Stomach (tissue), 8 donors: ENCODE measurements at regions not wholly inside any gene's neighbourhood (a gene's known extent, or its start where the extent isn't known, plus 50 kb on each side); places are given as distances from the start of the nearest gene placed in this dataset.
A peak's percentile ranks its signal among the peaks of the same experiment; 100 is the strongest.
"Not testable (repeated sequence)": the region's sequence is repeated elsewhere in the genome, so short reads cannot be mapped to it uniquely, and the experiment has no call there.

Experiments
- DNase-seq, 2 donors: peaks; one replicate each; pipeline versions ENCODE4 v3.0.0 to v3.0.0-alpha.2; 2013 to 2019
- H3K27ac ChIP-seq, 5 donors: fragments of 200-600 bp in 4 of 5; sonication (generic) in 4 of 5; one replicate each; pipeline ENCODE4 v1.5.1; 2013 to 2019; ENCODE audit warnings: mild to moderate bottlenecking in 1 of 5, moderate library complexity in 1 of 5
- H3K27me3 ChIP-seq, 3 donors: fragments of 200-600 bp; sonication (generic); one replicate each; pipeline ENCODE4 v1.5.1; 2017 to 2019; ENCODE audit warnings: mixed run types in 1 of 3
- H3K36me3 ChIP-seq, 4 donors: fragments of 200-600 bp; sonication (generic); 1 replicate in 3 of 4; 2 replicates in 1 of 4; pipeline ENCODE4 v1.5.1; 2016 to 2019
- H3K4me1 ChIP-seq, 4 donors: fragments of 200-600 bp; sonication (generic); one replicate each; pipeline ENCODE4 v1.5.1; 2016 to 2019
- H3K4me3 ChIP-seq, 4 donors: fragments of 200-600 bp; sonication (generic) in 3 of 4; one replicate each; pipeline ENCODE4 v1.5.1; 2016 to 2019; ENCODE audit warnings: mild to moderate bottlenecking in 1 of 4
- H3K9me3 ChIP-seq, 4 donors: fragments of 200-600 bp; sonication (generic); one replicate each; pipeline ENCODE4 v1.5.1; 2016 to 2019
- EP300 ChIP-seq: sonication (generic); formaldehyde crosslinking; IDR thresholded peaks from one replicate; pipeline ENCODE4 v1.6.1; 2017; ENCODE audit warnings: antibody characterized with exemption
- POLR2A ChIP-seq, 4 donors: fragments of 450-650 bp; IDR thresholded peaks; one replicate each; pipeline ENCODE4 v1.6.1; 2016; ENCODE audit warnings: antibody characterized with exemption in 4 of 4, control low read depth in 2 of 4, mild to moderate bottlenecking in 1 of 4, moderate library complexity in 1 of 4
- POLR2AphosphoS5 ChIP-seq, 3 donors: sonication (generic); formaldehyde crosslinking; IDR thresholded peaks; one replicate each; pipeline ENCODE4 v1.6.1; 2016; ENCODE audit warnings: antibody characterized with exemption in 3 of 3
- WGBS, 5 donors: extraction: QIAGEN DNeasy Blood & Tissue Kit in 3 of 5; methylation state at CpG; one replicate each; pipeline versions ENCODE4 v1.1.5 to v1.1.7; 2013 to 2018; 5-methylcytosine and 5-hydroxymethylcytosine counted together
- intact Hi-C: fragments of 100-400 bp; cut with DNase I; formaldehyde crosslinking; loops from one replicate; pipeline ENCODE4 v1.15.1; 2023; ENCODE audit warnings: low total_unique reads
- TF ChIP-seq, protein P1 (sequence below), 7 experiments: fragments of 450-650 bp in 4 of 7; fragments of 200-600 bp in 3 of 7; sonication (generic) in 3 of 7; IDR thresholded peaks; one replicate each; pipeline ENCODE4 v1.5.1; 2016 to 2019; ENCODE audit warnings: antibody characterized with exemption in 7 of 7, control low read depth in 2 of 7, mild to moderate bottlenecking in 1 of 7
- donor health status: healthy with polysubstance abuse.
- donor health status: Bipolar disorder and iron deficiency.
- donor health status: healthy.

DNA sequence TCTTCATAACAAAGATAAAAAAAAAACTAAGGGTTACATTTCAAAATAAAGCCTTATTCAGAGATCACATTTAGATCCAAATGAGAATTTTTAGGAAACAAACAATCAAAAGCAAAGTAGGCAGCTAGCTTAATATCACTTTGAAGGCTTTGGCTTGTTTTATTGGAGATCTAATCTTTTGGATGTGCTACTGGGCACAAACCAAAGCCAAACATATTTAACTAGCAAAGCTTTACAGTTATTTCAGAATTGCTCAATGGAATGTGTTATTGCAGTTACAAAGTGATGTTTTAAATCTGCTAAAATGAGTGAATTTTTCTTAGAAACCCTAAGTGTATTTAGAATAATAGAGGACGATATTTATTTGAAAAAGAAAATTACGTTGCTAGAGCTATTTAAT, 114.7 kb upstream of the KLHL1 start:
- H3K4me1 ChIP-seq = no peaks in the 10 kb centered on the region
- no peak overlapping the region for H3K27ac ChIP-seq
- no peak for TF ChIP-seq EP300
- no peak for TF ChIP-seq POLR2A (IDR thresholded peaks at IDR 0.05)
- TF ChIP-seq POLR2AphosphoS5 (IDR thresholded peaks at IDR 0.05) = no peak
- TF ChIP-seq, protein P1, sequence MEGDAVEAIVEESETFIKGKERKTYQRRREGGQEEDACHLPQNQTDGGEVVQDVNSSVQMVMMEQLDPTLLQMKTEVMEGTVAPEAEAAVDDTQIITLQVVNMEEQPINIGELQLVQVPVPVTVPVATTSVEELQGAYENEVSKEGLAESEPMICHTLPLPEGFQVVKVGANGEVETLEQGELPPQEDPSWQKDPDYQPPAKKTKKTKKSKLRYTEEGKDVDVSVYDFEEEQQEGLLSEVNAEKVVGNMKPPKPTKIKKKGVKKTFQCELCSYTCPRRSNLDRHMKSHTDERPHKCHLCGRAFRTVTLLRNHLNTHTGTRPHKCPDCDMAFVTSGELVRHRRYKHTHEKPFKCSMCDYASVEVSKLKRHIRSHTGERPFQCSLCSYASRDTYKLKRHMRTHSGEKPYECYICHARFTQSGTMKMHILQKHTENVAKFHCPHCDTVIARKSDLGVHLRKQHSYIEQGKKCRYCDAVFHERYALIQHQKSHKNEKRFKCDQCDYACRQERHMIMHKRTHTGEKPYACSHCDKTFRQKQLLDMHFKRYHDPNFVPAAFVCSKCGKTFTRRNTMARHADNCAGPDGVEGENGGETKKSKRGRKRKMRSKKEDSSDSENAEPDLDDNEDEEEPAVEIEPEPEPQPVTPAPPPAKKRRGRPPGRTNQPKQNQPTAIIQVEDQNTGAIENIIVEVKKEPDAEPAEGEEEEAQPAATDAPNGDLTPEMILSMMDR (IDR thresholded peaks at IDR 0.05) = no peak
- H3K36me3 ChIP-seq = no peaks in the 10 kb centered on the region
- no peaks in the 10 kb centered on the region for H3K27me3 ChIP-seq
- 72 to 91% (median 80%) methylated on average over 2 of the region's 2 CpGs for WGBS, 5 donors
- no peaks in the 10 kb centered on the region for H3K9me3 ChIP-seq
- DNase-seq = no peak
- intact Hi-C loops = no loop called here
- no peak overlapping the region for H3K4me3 ChIP-seq

DNA sequence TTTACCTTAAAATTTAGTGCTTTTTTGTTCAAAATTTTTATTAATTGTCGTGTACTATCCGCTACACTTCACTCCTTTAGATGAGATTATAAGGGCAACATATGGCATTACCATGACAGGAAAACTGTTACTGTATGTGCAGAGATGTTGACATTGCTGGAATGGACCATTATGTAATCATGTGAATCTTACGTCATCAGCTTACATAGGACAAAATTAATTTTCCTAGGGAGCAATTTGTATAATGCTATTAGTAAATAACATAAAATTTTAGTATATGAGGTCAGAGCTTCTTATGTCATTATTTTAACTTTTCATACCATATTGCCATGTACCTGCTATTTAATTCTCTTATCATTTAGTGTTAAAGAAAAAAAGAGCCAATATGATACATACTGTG, 110.4 kb upstream of the KLHL1 start:
- WGBS, 5 donors = 88 to 95% (median 90%) methylated on average over 3 of the region's 3 CpGs
- Histone ChIP-seq H3K4me3 (no peak overlapping the region), H3K9me3 (no peaks in the 10 kb centered on the region), H3K27ac (no peak overlapping the region), H3K36me3 (no peaks in the 10 kb centered on the region), H3K4me1 (no peaks in the 10 kb centered on the region), H3K27me3 (no peaks in the 10 kb centered on the region)
- intact Hi-C loops = no loop called here
- DNase-seq = no peak
- TF ChIP-seq, protein P1 (IDR thresholded peaks at IDR 0.05) = no peak
- TF ChIP-seq EP300 (no peak), POLR2AphosphoS5 (IDR thresholded peaks at IDR 0.05) (no peak), POLR2A (IDR thresholded peaks at IDR 0.05) (no peak)

DNA sequence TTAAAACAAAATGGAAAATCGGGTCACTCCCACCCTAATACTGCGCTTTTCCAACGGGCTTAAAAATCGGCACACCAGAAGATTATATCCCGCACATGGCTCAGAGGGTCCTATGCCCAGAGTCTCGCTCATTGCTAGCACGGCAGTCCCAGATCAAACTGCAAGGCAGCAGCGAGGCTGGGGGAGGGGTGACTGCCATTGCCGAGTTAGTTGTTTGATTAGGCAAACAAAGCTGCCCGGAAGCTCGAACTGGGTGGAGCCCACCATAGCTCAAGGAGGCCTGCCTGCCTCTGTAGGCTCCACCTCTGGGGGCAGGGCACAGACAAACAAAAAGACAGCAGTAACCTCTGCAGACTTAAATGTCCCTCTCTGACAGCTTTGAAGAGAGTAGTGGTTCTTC, 100.7 kb upstream of the KLHL1 start:
- DNase-seq, H3K4me1 ChIP-seq, H3K27me3 ChIP-seq, intact Hi-C loops, H3K9me3 ChIP-seq, H3K36me3 ChIP-seq, H3K27ac ChIP-seq, H3K4me3 ChIP-seq: not testable (repeated sequence)
- WGBS, 5 donors = 77 to 89% (median 84%) methylated on average over 11 of the region's 11 CpGs

DNA sequence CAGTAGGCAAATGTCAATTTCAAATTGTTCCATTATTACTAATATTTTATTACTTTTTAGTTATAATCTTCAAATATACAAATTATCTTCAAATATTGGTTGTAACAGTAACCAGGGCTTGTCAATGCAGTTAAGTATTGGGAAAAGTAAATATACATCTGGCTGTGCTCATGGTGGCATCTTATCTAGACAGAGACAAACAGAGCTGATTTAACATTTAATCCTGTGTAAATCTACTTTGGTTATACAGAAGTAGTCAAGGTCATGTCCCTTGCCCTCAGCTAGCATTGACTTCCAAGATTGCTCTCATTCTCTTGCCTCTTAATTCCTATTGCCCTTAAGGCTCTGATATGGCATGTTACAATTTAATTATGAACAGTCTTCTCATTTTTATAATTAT, 98.4 kb upstream of the KLHL1 start:
- Histone ChIP-seq H3K9me3 (no peaks in the 10 kb centered on the region), H3K4me3 (no peak overlapping the region), H3K27ac (no peak overlapping the region), H3K36me3 (no peaks in the 10 kb centered on the region), H3K4me1 (no peaks in the 10 kb centered on the region), H3K27me3 (no peaks in the 10 kb centered on the region)
- DNase-seq = no peak
- TF ChIP-seq POLR2A (IDR thresholded peaks at IDR 0.05) (no peak), EP300 (no peak), POLR2AphosphoS5 (IDR thresholded peaks at IDR 0.05) (no peak)
- TF ChIP-seq, protein P1 (IDR thresholded peaks at IDR 0.05) = no peak
- intact Hi-C loops = no loop called here

DNA sequence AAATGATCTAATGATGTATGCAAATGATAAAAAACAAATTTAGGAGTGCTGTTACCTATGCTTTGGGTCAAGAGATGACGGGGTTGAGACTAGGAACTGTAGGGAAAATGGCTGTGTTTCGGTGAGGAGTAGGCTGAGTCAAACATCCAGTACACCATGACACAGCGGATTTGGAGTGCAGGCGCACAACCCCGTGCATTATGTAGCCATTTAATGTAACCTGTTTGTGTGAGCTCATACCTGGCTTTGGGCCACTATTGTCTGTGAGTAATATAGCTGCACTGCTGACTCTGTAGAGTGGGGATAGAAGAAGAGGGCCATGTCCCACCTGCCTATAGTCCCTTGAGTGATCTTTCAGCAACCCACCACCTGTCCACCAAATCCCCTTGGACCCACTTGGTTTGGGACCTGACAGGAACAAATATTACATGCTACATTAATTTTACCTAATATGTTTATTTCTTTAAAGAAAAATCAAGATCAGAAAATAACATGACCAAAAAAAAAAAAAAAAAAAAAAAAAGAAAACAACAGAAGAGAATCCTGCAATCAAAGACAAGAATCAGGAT, 95.5 kb upstream of the KLHL1 start:
- intact Hi-C loops = no loop called here
- H3K36me3 ChIP-seq = no peaks in the 10 kb centered on the region
- no peak overlapping the region for H3K27ac ChIP-seq
- H3K4me3 ChIP-seq = no peak overlapping the region
- no peaks in the 10 kb centered on the region for H3K27me3 ChIP-seq
- TF ChIP-seq POLR2A (IDR thresholded peaks at IDR 0.05) (no peak), POLR2AphosphoS5 (IDR thresholded peaks at IDR 0.05) (no peak), EP300 (no peak)
- TF ChIP-seq, protein P1 (IDR thresholded peaks at IDR 0.05) = no peak
- no peaks in the 10 kb centered on the region for H3K4me1 ChIP-seq
- 88 to 99% (median 96%) methylated on average over 5 of the region's 5 CpGs for whole genome bisulfite sequencing, 5 donors
- peak in 1 of 2 donors; percentile 9 for DNase-seq
- H3K9me3 ChIP-seq = no peaks in the 10 kb centered on the region
